Mammary epithelial cell (primary cell): ENCODE measurements at regions not wholly inside any gene's neighbourhood (a gene's known extent, or its start where the extent isn't known, plus 50 kb on each side); places are given as distances from the start of the nearest gene placed in this dataset.

ENCODE experiments used
- CTCF ChIP-seq, 2 donors: IDR thresholded peaks in 1 of 2; conservative IDR thresholded peaks in 1 of 2; 2 replicates each; pipeline ENCODE4 v1.5.1; 2011 to 2012; ENCODE audit warnings: inconsistent platforms in 2 of 2, low read length in 2 of 2, mild to moderate bottlenecking in 2 of 2, control low read depth in 1 of 2, low read depth in 1 of 2; ENCODE audit not compliant: insufficient read depth in 1 of 2; ENCODE audit errors: extremely low read depth in 1 of 2
- EZH2 ChIP-seq: IDR thresholded peaks from 2 replicates; pipeline ENCODE4 v1.6.1; 2012; ENCODE audit warnings: low read length, inconsistent platforms, borderline replicate concordance

GRCh38 chr2:150710916-150711315 lies 223.4 kb upstream of the RND3 start:
- TF ChIP-seq CTCF (conservative IDR thresholded peaks at IDR 0.05 in 1 of 2, IDR thresholded peaks at IDR 0.05 in 1 of 2; ENCODE audit: extremely low read depth in 1 of 2, insufficient read depth in 1 of 2, low read depth in 1 of 2, low read length in 2 of 2): no peak
- no peak for TF ChIP-seq EZH2
